Left colon (tissue), 2 donors: ENCODE measurements at regions not wholly inside any gene's neighbourhood (a gene's known extent, or its start where the extent isn't known, plus 50 kb on each side); places are given as distances from the start of the nearest gene placed in this dataset.
"Not testable (repeated sequence)": the region's sequence is repeated elsewhere in the genome, so short reads cannot be mapped to it uniquely, and the experiment has no call there.

Source experiments
- ATAC-seq: fragments of 200-7000 bp; cut with Tn5 transposase; one replicate; pipeline ENCODE4 v1.9.1; 2020; ENCODE audit warnings: mild to moderate bottlenecking, moderate library complexity
- DNase-seq, 2 donors: peaks; one replicate each; pipeline ENCODE4 v3.0.0-alpha.2; 2020
- intact Hi-C, 2 donors: fragments of 100-400 bp; cut with DNase I in 1 of 2; cut with micrococcal nuclease in 1 of 2; formaldehyde crosslinking; loops; one replicate each; pipeline versions ENCODE4 v1.11.2 to v1.14.0; 2022; cut with DNase I, micrococcal nuclease
- donor health status: DM: no; HTN: no; CAD: no.
- donor health status: DM: yes; HTN: yes; CAD: no.

- DNase-seq (no peak), ATAC-seq (no peak)
- intact Hi-C loops: no loop called here
Observed at GRCh38 chr2:139652385-139652784, 872.2 kb upstream of the NXPH2 start.

DNA sequence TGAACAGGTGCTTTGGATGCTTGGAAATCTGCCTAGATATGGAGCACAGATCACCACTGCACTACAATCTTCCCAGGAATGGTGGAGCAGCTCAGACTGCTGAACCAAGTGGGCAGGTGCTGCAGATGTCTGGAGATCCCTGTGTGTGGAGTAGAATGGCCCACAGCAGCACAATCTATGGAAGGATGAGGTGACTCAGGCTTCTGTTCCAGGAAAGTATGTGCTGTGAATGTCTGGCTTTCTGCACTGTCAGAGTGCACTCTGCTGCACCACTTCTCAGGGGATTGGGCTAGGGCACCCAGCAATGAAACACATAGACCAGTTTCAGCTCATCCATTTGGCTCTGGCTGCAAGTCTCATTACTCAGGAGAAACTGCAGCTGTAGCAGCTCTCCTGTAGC, 865.4 kb upstream of the NXPH2 start:
- ATAC-seq (no peak), DNase-seq (no peak)
- intact Hi-C loops: no loop called here

GRCh38 chr2:139643139-139643538, 862.9 kb upstream of the NXPH2 start:
- ATAC-seq (no peak), DNase-seq (no peak)
- intact Hi-C loops: no loop called here

DNA sequence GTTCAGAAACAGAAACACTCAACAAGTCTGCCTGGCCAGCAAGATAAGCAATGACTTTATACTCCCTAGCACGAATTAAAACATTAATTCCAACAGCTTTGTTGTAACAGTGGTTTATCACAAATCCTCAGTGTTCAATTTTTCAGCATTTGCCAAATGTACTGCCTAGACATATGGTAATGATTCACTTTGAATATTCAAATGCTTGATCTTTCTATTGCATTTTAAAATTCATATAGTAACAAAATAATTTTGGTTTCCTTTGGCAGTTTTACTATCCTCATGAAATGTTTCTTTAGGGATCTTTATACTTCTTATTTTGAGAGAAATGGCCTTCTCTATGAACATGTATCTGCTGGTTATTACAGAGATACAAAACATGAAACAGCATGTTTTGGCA, 851.8 kb upstream of the NXPH2 start:
- DNase-seq: no peak
- intact Hi-C loops: no loop called here
- ATAC-seq: no peak

DNA sequence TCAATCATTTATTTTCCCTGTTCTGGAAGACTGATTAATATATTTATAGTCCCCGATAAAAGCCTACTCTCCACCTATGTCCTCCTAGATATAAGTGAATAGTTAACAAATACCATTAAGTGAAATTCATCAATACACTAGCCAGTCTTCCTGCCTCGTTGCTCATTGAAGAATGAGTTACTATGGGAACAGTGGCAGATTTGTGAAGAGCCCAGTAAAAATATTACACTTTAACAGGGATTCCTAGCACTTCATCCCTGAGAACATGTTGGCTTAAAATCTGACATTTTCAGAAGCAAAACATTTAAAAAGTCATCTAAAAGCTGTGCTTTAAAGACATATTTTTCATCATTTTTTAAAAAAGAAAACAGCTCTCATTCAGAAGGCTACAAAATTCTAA, 848.7 kb upstream of the NXPH2 start:
- ATAC-seq (no peak), DNase-seq (no peak)
- intact Hi-C loops: no loop called here

GRCh38 chr2:139626128-139626527, 845.9 kb upstream of the NXPH2 start:
- ATAC-seq (no peak), DNase-seq (no peak)
- intact Hi-C loops: no loop called here

DNA sequence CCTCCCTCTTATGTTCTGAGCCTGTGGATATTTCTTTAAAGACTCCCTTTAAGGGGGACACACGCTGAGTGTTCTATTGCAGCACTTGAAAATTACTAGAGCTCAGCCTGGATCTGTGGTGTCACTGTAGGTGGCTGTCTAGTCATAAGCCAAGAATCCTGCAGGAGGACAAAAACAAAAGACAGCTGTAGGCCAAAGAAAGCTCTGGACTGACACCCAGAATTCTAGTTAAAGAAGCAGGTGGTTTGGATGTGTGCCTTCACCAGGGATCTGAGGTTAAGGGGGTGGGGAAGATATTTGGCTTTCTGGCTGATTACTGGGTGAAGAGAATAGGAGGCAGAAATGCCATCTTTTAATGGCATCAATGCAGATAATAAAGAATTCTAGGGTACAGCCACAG, 842.5 kb upstream of the NXPH2 start:
- intact Hi-C loops: no loop called here

GRCh38 chr2:139617747-139618146, 837.6 kb upstream of the NXPH2 start:
- DNase-seq (no peak), ATAC-seq (no peak)
- intact Hi-C loops: no loop called here

More for the DNA sequence above, 842.5 kb upstream of the NXPH2 start:
- no peak for ATAC-seq
- no peak for DNase-seq

DNA sequence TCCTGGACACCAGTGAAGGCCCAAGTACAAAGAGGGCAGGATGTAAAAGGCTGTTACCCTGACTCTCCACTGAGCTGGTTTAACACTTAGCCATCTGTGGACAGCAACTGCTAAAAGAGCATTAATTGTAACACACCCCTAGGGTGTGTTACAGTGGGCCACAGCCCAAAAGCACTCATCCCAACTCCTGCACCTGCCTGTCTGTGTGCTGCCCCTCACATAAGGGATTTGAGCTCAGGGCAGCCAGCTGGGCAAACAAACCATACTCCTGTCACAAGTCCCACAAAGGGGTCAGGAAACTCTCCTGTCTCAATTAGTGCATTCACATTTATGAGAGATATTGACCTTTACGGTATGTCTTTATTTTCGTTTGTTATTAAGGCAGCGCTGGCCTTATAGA, 833.1 kb upstream of the NXPH2 start:
- intact Hi-C loops: no loop called here
- ATAC-seq (no peak), DNase-seq (no peak)

- ATAC-seq: no peak
- intact Hi-C loops: no loop called here
- DNase-seq: no peak
Observed at GRCh38 chr2:139610512-139610911, 830.3 kb upstream of the NXPH2 start.

DNA sequence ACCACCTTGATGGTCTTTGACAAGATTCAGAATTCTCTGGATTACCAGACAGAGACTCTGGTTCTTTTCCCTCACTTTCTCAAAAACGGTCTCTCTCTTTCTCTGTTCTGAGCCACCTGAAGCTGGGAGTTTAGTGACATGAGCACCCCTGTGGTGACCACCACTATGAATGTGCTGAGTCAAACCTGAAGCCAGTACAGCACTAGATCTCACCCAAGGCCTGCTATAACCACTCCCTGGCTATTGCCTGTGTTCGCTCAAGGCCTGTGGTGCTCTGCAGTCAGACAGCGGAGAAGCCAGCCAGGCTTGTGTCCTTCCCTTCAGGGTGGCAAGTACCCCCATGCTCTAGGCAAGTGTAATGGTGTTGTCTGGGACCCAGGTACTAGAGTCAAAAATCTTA, 828.9 kb upstream of the NXPH2 start:
- DNase-seq (no peak), ATAC-seq (no peak)
- intact Hi-C loops: no loop called here

- intact Hi-C loops: no loop called here
- DNase-seq (no peak), ATAC-seq (no peak)
Observed at GRCh38 chr2:139605668-139606067, 825.5 kb upstream of the NXPH2 start.

DNA sequence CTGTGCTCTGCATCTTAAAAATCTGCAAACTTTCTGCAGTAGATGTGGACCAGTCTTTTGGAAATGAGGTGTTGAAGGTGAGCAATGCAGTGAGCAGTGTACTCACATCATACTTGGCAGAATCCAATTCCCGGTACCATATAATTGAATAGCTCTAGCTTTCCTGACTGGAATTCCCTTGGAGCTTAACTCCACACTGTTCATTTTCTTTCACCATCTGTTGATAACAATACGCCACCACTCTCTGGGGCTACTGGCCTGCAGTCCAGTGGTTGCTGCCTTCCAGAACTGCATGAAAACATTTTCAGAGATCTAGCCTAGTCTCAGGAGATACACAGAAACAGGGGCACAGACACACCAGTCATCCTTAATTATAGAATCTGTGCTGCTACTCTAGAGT, 820.0 kb upstream of the NXPH2 start:
- ATAC-seq: no peak
- no peak for DNase-seq
- intact Hi-C loops: no loop called here

DNA sequence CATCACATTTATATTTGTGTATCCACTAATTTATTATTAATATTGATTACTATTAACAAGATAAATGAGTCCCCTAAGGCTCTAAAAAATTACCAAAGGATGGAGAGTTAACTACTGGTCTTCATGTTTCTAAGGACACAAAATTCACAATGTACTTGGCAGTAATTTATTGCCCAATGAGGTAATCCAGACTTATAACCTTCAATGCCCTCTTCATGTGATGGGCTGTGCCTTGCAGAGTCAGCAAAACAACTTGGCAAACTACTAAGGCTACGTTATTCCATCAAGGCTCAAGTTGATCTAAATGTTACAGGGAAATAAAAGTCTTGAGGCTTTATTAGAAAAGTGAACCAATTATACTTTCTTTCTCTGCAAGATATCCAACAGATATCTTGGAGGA, 804.9 kb upstream of the NXPH2 start:
- intact Hi-C loops: no loop called here
- DNase-seq: no peak
- no peak for ATAC-seq

- ATAC-seq (no peak), DNase-seq (no peak)
- intact Hi-C loops: no loop called here
Observed at GRCh38 chr2:139574371-139574770, 794.2 kb upstream of the NXPH2 start.

DNA sequence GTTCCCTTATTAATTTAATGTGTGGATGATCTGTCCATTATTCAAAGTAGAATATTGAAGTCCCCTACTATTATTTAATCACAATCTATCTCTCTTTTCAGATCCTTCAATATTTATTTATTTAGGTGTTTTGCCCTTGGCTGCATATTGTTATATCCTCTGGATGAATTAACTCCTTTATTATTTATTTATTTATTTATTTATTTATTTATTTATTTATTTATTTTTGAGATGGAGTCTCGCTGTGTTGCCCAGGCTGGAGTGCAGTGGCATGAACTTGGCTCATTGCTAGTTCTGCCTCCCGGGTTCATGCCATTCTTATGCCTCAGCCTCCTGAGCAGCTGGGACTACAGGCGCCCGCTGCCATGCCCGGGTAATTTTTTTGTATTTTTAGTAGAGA, 776.6 kb upstream of the NXPH2 start:
- DNase-seq (no peak), ATAC-seq (no peak)
- intact Hi-C loops: no loop called here

GRCh38 chr2:139550873-139551272, 770.7 kb upstream of the NXPH2 start:
- peak; percentile 56 for ATAC-seq
- intact Hi-C loops: no loop called here
- no peak for DNase-seq

DNA sequence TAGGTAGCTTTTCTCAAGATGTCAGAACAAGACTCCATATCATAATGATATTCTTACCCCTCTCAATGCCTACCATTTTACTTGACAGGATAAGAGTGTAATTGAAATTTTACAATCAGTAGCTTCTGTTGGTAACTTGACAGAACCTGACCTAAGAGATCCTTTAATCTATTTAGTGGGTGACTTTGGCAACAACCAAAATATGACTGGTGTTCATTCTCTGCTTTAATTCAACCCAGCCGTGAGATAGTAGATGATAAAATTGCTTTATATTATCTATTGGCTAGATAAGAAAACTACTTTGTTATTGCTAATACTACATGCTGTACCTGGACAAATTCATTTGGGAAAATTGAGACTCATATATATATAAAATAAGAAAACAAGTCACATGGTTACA, 770.2 kb upstream of the NXPH2 start:
- intact Hi-C loops: no loop called here
- DNase-seq (no peak), ATAC-seq (no peak)

DNA sequence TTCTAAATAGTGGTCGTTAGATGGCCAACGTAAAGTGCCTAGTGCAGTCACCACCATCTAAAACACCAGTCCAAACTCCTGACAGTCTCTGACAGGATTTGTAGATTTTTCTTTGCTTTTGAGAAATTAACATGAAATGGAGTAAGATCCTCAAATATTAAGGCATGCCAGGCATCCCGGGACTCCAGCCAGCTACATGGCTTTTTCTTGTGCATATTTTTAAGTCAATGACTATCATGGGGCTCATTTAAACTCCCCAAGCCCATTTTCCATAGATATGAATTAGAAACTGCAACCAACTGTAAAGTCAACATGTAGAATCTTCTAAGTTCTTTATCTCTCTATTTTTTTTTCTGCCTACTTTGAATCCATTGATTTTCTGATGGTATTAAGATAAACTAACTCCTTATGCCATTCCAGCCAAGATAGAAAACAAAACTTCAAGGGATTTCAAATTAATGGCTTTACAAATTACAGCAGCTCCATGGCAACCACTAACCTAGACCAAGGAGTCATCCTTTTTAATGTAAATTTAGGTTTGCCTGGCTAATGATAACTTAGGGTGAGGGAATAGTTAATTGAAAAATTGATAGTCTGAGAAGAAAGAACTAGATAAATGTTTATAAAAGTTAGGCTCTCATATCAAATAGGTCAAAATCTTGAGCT, 764.1 kb upstream of the NXPH2 start:
- no peak for DNase-seq
- ATAC-seq: no peak
- intact Hi-C loops: no loop called here

GRCh38 chr2:139538332-139539020, 758.3 kb upstream of the NXPH2 start:
- DNase-seq, ATAC-seq, intact Hi-C loops: not testable (repeated sequence)

DNA sequence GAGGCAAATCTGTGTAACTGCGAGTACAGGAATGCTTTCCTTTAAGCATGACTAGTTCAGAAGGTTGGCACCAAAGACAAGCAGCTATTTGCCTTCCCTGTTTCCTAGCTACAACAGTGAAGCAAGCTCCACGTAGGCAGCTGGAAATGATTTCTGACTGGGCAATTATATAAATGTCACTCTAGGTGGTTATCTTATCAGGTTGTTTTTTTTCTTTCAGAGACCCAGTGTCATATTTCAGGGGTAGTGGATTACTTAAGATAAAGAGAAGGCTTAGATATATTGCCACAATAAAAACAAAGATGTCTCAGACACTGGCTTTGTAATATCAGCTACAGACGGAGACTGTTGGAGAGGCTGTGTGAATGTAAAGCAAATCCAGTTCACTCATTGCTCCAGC, 748.9 kb upstream of the NXPH2 start:
- intact Hi-C loops: no loop called here
- no peak for DNase-seq
- peak; percentile 81 for ATAC-seq
